ENCODE measurements at regions not wholly inside any gene's neighbourhood (a gene's known extent, or its start where the extent isn't known, plus 50 kb on each side); places are given as distances from the start of the nearest gene placed in this dataset.

- TF ChIP-seq, protein P1, sequence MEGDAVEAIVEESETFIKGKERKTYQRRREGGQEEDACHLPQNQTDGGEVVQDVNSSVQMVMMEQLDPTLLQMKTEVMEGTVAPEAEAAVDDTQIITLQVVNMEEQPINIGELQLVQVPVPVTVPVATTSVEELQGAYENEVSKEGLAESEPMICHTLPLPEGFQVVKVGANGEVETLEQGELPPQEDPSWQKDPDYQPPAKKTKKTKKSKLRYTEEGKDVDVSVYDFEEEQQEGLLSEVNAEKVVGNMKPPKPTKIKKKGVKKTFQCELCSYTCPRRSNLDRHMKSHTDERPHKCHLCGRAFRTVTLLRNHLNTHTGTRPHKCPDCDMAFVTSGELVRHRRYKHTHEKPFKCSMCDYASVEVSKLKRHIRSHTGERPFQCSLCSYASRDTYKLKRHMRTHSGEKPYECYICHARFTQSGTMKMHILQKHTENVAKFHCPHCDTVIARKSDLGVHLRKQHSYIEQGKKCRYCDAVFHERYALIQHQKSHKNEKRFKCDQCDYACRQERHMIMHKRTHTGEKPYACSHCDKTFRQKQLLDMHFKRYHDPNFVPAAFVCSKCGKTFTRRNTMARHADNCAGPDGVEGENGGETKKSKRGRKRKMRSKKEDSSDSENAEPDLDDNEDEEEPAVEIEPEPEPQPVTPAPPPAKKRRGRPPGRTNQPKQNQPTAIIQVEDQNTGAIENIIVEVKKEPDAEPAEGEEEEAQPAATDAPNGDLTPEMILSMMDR (IDR thresholded peaks at IDR 0.05; ENCODE audit: insufficient read depth, low read depth, low read length): no peak
- TF ChIP-seq EZH2 (IDR thresholded peaks at IDR 0.05; ENCODE audit: insufficient read depth, low read length): no peak
Measured at GRCh38 chr1:68366572-68366971, 83.2 kb downstream of the RPE65 start.

Data from astrocyte (in vitro differentiated cells and primary cell).